Loucy (cell line): ENCODE measurements at regions not wholly inside any gene's neighbourhood (a gene's known extent, or its start where the extent isn't known, plus 50 kb on each side); places are given as distances from the start of the nearest gene placed in this dataset.

Experiments
- CTCF ChIP-seq: fragments of 200-600 bp; sonication (generic); conservative IDR thresholded peaks from 2 replicates; pipeline ENCODE4 v1.5.1; 2014; ENCODE audit warnings: mild to moderate bottlenecking, antibody characterized with exemption, low read length
- EZH2phosphoT487 ChIP-seq: fragments of 200-600 bp; IDR thresholded peaks from 2 replicates; pipeline ENCODE4 v1.6.1; 2018; ENCODE audit warnings: antibody characterized with exemption, mild to moderate bottlenecking, moderate library complexity, borderline replicate concordance

- TF ChIP-seq CTCF (no peak), EZH2phosphoT487 (no peak)
Measured at GRCh38 chr2:217294211-217294610, 434.3 kb upstream of the TNP1 start.
